NCI-H1092 treated with DMSO at 0.1 percent for 48 hours (cell line): ENCODE measurements at regions not wholly inside any gene's neighbourhood (a gene's known extent, or its start where the extent isn't known, plus 50 kb on each side); places are given as distances from the start of the nearest gene placed in this dataset.
A peak's percentile ranks its signal among the peaks of the same experiment; 100 is the strongest.

ENCODE experiments used
- DNase-seq: peaks from one replicate; lab custom pipeline; 2025; lab: John Stamatoyannopoulos, UW

- no peak for DNase-seq
Measured at GRCh38 chr11:128365044-128365443, 222.3 kb downstream of the ETS1 start.

- peak; percentile 66 for DNase-seq
Measured at GRCh38 chr11:128361451-128362020, 225.8 kb downstream of the ETS1 start.

- DNase-seq: no peak
Measured at GRCh38 chr11:128359515-128359914, 227.8 kb downstream of the ETS1 start.

- no peak for DNase-seq
Measured at GRCh38 chr11:128357073-128357472, 230.3 kb downstream of the ETS1 start.

- DNase-seq: no peak
Measured at GRCh38 chr11:128355558-128355957, 231.8 kb downstream of the ETS1 start.

- no peak for DNase-seq
Measured at GRCh38 chr11:128354476-128354875, 232.9 kb downstream of the ETS1 start.

- no peak for DNase-seq
Measured at GRCh38 chr11:128351168-128351567, 236.2 kb downstream of the ETS1 start.

- DNase-seq: no peak
Measured at GRCh38 chr11:128349650-128350299, 237.6 kb downstream of the ETS1 start.

- DNase-seq: peak; percentile 7
Measured at GRCh38 chr11:128346804-128347203, 240.6 kb downstream of the ETS1 start.

GRCh38 chr11:128345316-128345715 is 242.0 kb downstream of the ETS1 start:
- DNase-seq: no peak

GRCh38 chr11:128343870-128344269 is 243.5 kb downstream of the ETS1 start:
- no peak for DNase-seq

- no peak for DNase-seq
Measured at GRCh38 chr11:128343135-128343514, 244.2 kb downstream of the ETS1 start.

- peak; percentile 94 for DNase-seq
Measured at GRCh38 chr11:128342511-128343134, 244.7 kb downstream of the ETS1 start.

GRCh38 chr11:128341280-128342248 is 245.8 kb downstream of the ETS1 start:
- no peak for DNase-seq

GRCh38 chr11:128339792-128340191 is 247.6 kb downstream of the ETS1 start:
- no peak for DNase-seq

- DNase-seq: no peak
Measured at GRCh38 chr11:128338811-128339210, 248.5 kb downstream of the ETS1 start.

GRCh38 chr11:128336203-128336602 is 251.2 kb downstream of the ETS1 start:
- no peak for DNase-seq

- DNase-seq: no peak
Measured at GRCh38 chr11:128335729-128336128, 251.6 kb downstream of the ETS1 start.

GRCh38 chr11:128334311-128335044 is 252.9 kb downstream of the ETS1 start:
- no peak for DNase-seq

- no peak for DNase-seq
Measured at GRCh38 chr11:128331317-128331716, 256.0 kb downstream of the ETS1 start.

GRCh38 chr11:128330203-128330602 is 257.2 kb downstream of the ETS1 start:
- no peak for DNase-seq
